ENCODE measurements at regions not wholly inside any gene's neighbourhood (a gene's known extent, or its start where the extent isn't known, plus 50 kb on each side); places are given as distances from the start of the nearest gene placed in this dataset.

DNA sequence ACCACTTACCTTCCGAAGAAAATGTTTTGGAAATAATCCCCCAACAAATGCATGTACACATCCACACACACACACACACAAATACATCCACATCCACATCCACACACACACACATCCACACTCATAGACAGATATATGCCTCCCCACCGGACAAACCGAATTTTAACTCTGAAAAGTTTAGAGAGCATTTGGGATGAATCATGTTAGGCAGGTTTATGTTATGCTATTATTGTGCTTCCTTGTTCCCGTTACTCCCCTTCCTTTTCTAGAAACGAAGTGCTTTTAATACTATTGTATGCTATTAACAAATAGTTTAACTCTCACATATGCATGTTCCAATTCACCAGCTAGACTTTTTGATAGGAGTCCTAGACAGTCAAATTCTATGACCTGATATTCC, 91.5 kb downstream of the FAS start:
- TF ChIP-seq, protein P1, sequence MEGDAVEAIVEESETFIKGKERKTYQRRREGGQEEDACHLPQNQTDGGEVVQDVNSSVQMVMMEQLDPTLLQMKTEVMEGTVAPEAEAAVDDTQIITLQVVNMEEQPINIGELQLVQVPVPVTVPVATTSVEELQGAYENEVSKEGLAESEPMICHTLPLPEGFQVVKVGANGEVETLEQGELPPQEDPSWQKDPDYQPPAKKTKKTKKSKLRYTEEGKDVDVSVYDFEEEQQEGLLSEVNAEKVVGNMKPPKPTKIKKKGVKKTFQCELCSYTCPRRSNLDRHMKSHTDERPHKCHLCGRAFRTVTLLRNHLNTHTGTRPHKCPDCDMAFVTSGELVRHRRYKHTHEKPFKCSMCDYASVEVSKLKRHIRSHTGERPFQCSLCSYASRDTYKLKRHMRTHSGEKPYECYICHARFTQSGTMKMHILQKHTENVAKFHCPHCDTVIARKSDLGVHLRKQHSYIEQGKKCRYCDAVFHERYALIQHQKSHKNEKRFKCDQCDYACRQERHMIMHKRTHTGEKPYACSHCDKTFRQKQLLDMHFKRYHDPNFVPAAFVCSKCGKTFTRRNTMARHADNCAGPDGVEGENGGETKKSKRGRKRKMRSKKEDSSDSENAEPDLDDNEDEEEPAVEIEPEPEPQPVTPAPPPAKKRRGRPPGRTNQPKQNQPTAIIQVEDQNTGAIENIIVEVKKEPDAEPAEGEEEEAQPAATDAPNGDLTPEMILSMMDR (IDR thresholded peaks at IDR 0.05 in 2 of 3, conservative IDR thresholded peaks at IDR 0.05 in 1 of 3; ENCODE audit: borderline replicate concordance in 1 of 3, insufficient read depth in 1 of 3, low read depth in 2 of 3, low read length in 2 of 3), result no peak
- TF ChIP-seq SP1 (IDR thresholded peaks at IDR 0.05; ENCODE audit: low read depth) (no peak), CEBPB (IDR thresholded peaks at IDR 0.05; ENCODE audit: low read depth) (no peak), POLR2A (IDR thresholded peaks at IDR 0.05; ENCODE audit: borderline replicate concordance, extremely low read depth, insufficient read depth, insufficient read length) (no peak), RAD21 (IDR thresholded peaks at IDR 0.05; ENCODE audit: low read depth) (no peak), YY1 (IDR thresholded peaks at IDR 0.05; ENCODE audit: extremely low read depth, insufficient replicate concordance, low read depth, low read length) (no peak), ELF1 (IDR thresholded peaks at IDR 0.05; ENCODE audit: borderline replicate concordance, low read depth) (no peak), JUND (IDR thresholded peaks at IDR 0.05) (no peak), EZH2phosphoT487 (IDR thresholded peaks at IDR 0.05; ENCODE audit: borderline replicate concordance) (no peak), EZH2 (IDR thresholded peaks at IDR 0.05) (no peak), TCF7L2 (IDR thresholded peaks at IDR 0.05; ENCODE audit: borderline replicate concordance, extremely low read depth, insufficient read depth, insufficient read length) (no peak)
